HG03175 (cell line): ENCODE measurements at regions not wholly inside any gene's neighbourhood (a gene's known extent, or its start where the extent isn't known, plus 50 kb on each side); places are given as distances from the start of the nearest gene placed in this dataset.
"Not testable (repeated sequence)": the region's sequence is repeated elsewhere in the genome, so short reads cannot be mapped to it uniquely, and the experiment has no call there.

Experiments used
- ATAC-seq: cut with Tn5 transposase; IDR thresholded peaks from one replicate; pipeline ENCODE4 v1.9.1; 2021; ENCODE audit warnings: mild to moderate bottlenecking, moderate library complexity; ENCODE audit not compliant: unreplicated experiment

GRCh38 chr5:111921691-111922090 lies 164.7 kb upstream of the NREP start:
- not testable (repeated sequence) for ATAC-seq

DNA sequence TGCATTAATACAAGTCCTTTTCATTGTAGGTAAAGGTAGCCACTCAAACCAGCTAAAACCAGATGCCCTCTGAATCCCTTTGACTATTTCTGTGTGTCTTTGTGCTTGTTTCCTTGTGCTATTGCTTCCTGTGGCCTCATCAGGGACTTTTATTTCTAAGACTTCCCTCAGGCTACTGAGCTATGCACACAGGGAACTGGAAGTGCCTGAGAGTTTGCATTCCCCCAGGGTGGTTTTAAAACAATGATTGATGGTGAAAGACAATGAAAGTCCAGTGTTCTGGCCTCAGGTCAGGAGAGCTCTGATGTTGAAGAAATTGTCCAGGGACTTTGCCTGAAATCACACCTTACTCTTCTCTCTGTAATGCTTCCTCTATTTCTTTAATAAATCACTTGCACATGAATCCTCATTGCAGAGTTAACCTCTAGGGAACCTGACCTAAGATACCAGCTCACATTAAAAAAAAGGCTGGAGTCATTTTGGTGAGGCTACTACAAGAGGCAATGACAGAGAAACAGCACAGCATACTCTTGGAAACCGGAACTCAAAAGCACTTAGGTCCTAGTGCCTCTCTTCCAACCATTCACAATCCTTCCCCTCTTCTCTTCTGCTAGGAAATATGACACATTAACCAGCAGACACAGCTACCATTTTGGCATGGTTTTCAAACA lies 158.1 kb upstream of the NREP start:
- no peak for ATAC-seq

GRCh38 chr5:111902436-111902835 lies 145.4 kb upstream of the NREP start:
- no peak for ATAC-seq

- no peak for ATAC-seq
Observed at GRCh38 chr5:111901296-111901695, 144.3 kb upstream of the NREP start.

- no peak for ATAC-seq
Observed at GRCh38 chr5:111892949-111893348, 136.0 kb upstream of the NREP start.

GRCh38 chr5:111887706-111888105 lies 130.7 kb upstream of the NREP start:
- ATAC-seq = no peak

DNA sequence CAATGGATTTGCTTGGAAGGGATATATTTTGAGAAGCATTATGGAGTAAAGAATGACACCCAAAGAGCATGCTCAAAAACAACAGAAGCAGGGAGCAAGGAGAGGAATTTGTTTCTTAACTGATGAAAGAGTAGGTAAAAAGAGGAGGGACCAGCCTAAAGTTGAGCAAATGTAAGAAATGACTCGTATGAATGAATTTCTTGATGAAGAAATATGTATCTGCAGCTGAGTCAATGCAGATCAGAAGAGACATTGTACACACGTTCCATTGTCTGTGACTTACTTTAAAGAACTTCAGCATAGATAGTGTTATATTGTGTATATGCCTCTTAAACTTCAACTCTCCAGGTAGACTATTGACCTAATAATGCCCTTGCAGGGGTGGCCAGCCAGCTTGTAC lies 112.7 kb upstream of the NREP start:
- no peak for ATAC-seq

DNA sequence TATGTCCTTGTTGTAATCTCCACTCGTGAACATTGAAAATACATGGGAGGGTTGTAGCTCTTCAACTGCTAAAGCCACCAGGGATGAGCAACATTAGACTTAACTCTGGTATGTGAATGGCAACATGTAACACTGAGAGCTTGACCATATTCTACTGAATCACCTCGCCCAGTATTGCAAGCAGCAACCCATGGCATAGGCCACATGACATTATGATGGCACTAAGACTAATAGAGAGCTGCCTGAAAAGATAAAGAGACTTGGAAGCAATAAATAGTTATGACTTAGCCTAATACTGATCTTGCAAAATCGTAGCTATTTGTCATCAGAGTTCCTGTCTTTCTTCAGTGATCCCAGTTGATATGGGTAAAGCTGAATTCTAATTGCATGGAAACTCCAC lies 108.4 kb upstream of the NREP start:
- ATAC-seq = no peak

DNA sequence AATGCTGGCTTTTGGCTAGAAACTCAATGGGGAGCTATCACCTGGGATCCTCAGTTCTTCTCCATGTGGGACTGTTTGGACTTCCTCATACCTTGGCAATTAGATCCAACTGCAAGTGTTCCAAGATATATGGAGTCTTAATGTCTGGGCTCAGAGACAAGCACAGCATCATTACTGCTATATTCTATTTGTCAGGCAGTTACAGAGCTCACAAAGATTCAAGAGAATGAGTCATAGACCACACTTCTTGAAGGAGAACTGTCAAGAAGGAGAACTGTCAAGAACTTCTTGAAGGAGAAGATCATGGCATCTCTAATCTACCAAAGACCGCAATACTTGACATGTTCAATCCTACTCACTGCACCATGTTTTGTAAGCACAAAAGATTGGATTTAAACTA lies 106.8 kb upstream of the NREP start:
- ATAC-seq = no peak

DNA sequence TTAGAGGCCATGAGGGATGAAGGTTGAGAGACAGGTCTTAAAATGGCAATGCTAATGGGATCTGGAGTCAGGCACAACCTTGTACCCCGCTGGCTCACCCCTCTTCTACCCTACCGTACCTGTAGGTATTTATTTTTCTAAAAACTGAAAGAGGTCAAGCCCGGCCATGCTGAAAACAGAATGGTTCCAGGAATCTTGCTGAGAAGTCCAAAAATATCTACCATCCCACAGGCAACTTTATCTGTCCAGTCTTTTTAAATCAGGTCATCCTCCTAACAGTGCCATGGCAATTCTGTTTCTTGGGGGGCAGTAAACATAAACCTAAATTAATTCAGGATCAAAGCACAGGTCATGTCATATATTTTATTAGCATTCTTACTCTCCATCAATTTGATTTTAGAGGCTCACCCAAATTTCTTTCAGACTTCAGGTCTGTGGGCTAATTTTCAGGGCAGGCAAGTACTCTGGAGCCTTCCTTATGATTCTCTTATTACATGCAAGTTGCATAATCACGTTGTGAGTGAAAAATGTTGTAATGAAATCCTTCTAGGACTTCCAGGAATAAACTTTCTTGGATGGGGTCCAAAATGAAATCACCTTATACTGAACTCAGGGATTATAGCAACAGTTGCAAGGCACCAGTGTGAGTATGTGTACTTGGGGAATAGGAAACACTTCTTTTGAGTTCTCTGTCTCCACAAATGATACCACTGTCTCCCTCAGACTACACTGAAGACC lies 102.7 kb upstream of the NREP start:
- no peak for ATAC-seq

- no peak for ATAC-seq
Observed at GRCh38 chr5:111859031-111859430, 102.0 kb upstream of the NREP start.

DNA sequence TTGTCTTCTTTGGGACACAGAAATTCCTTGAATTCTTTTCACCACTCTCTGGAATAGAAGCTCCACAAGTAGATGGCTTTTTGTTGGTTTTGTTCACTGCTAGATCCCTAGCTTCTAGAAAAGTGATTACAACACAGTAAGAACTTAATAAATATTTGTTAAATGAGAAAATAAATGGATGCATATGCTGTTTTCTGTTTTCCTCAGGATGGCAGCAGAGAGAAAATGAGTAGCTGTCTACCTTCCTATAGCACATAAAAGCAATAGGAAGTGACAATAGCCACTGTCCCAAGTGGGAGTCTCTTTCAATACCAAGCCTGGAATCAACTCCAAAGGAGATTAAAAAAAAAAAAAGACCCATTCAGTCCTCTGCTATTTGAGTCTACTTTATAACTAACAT lies 100.6 kb upstream of the NREP start:
- ATAC-seq = no peak

- ATAC-seq = no peak
Observed at GRCh38 chr5:111856876-111857466, 100.0 kb upstream of the NREP start.

GRCh38 chr5:111855356-111855755 lies 98.4 kb upstream of the NREP start:
- no peak for ATAC-seq

- ATAC-seq = peak; percentile 31
Observed at GRCh38 chr5:111854186-111854585, 97.2 kb upstream of the NREP start.

GRCh38 chr5:111853748-111854147 lies 96.8 kb upstream of the NREP start:
- ATAC-seq = peak; percentile 81

GRCh38 chr5:111851631-111852548 lies 94.9 kb upstream of the NREP start:
- no peak for ATAC-seq

- ATAC-seq = no peak
Observed at GRCh38 chr5:111848476-111848875, 91.5 kb upstream of the NREP start.

- no peak for ATAC-seq
Observed at GRCh38 chr5:111847052-111847925, 90.3 kb upstream of the NREP start.

- ATAC-seq = no peak
Observed at GRCh38 chr5:111840036-111840674, 83.2 kb upstream of the NREP start.
